ENCODE measurements at regions not wholly inside any gene's neighbourhood (a gene's known extent, or its start where the extent isn't known, plus 50 kb on each side); places are given as distances from the start of the nearest gene placed in this dataset.
"Not testable (repeated sequence)": the region's sequence is repeated elsewhere in the genome, so short reads cannot be mapped to it uniquely, and the experiment has no call there.

- no peak for DNase-seq (ENCODE audit: low spot score)
These were observed 602.9 kb downstream of the CSNK1G3 start for GRCh38 chr5:124114911-124115310.

- no peak for DNase-seq (ENCODE audit: low spot score)
These were observed 599.9 kb downstream of the CSNK1G3 start for GRCh38 chr5:124111886-124112285.

- no peak for DNase-seq (ENCODE audit: low spot score)
These were observed 599.0 kb downstream of the CSNK1G3 start for GRCh38 chr5:124110942-124111341.

- no peak for DNase-seq (ENCODE audit: low spot score)
These were observed 593.3 kb downstream of the CSNK1G3 start for GRCh38 chr5:124105326-124105725.

- no peak for DNase-seq (ENCODE audit: low spot score)
These were observed 592.8 kb downstream of the CSNK1G3 start for GRCh38 chr5:124104821-124105220.

GRCh38 chr5:124104344-124104743 lies 592.4 kb downstream of the CSNK1G3 start:
- no peak for DNase-seq (ENCODE audit: low spot score)

GRCh38 chr5:124103671-124104070 lies 591.7 kb downstream of the CSNK1G3 start:
- DNase-seq (ENCODE audit: low spot score), result no peak

GRCh38 chr5:124103056-124103455 lies 591.1 kb downstream of the CSNK1G3 start:
- DNase-seq (ENCODE audit: low spot score), result not testable (repeated sequence)

GRCh38 chr5:124102486-124102885 lies 590.5 kb downstream of the CSNK1G3 start:
- DNase-seq (ENCODE audit: low spot score), result no peak

- no peak for DNase-seq (ENCODE audit: low spot score)
These were observed 581.7 kb downstream of the CSNK1G3 start for GRCh38 chr5:124093658-124094057.

GRCh38 chr5:124090115-124090514 lies 578.1 kb downstream of the CSNK1G3 start:
- DNase-seq (ENCODE audit: low spot score), result no peak

- DNase-seq (ENCODE audit: low spot score), result no peak
These were observed 577.6 kb downstream of the CSNK1G3 start for GRCh38 chr5:124089578-124089977.

- DNase-seq (ENCODE audit: low spot score), result no peak
These were observed 576.5 kb downstream of the CSNK1G3 start for GRCh38 chr5:124088289-124089032.

GRCh38 chr5:124087752-124088151 lies 575.8 kb downstream of the CSNK1G3 start:
- no peak for DNase-seq (ENCODE audit: low spot score)

- no peak for DNase-seq (ENCODE audit: low spot score)
These were observed 568.3 kb downstream of the CSNK1G3 start for GRCh38 chr5:124080256-124080655.

- no peak for DNase-seq (ENCODE audit: low spot score)
These were observed 567.1 kb downstream of the CSNK1G3 start for GRCh38 chr5:124079062-124079461.

- no peak for DNase-seq (ENCODE audit: low spot score)
These were observed 562.5 kb downstream of the CSNK1G3 start for GRCh38 chr5:124074500-124074899.

GRCh38 chr5:124072570-124072969 lies 560.6 kb downstream of the CSNK1G3 start:
- DNase-seq (ENCODE audit: low spot score), result no peak

GRCh38 chr5:124071039-124071438 lies 559.1 kb downstream of the CSNK1G3 start:
- no peak for DNase-seq (ENCODE audit: low spot score)

- DNase-seq (ENCODE audit: low spot score), result no peak
These were observed 553.5 kb downstream of the CSNK1G3 start for GRCh38 chr5:124065508-124065907.

GRCh38 chr5:124064956-124065355 lies 553.0 kb downstream of the CSNK1G3 start:
- no peak for DNase-seq (ENCODE audit: low spot score)

- no peak for DNase-seq (ENCODE audit: low spot score)
These were observed 549.7 kb downstream of the CSNK1G3 start for GRCh38 chr5:124061663-124062062.

- DNase-seq (ENCODE audit: low spot score), result no peak
These were observed 549.1 kb downstream of the CSNK1G3 start for GRCh38 chr5:124061068-124061430.

GRCh38 chr5:124060413-124061067 lies 548.6 kb downstream of the CSNK1G3 start:
- DNase-seq (ENCODE audit: low spot score), result no peak

All from putamen (tissue), 1 donor.